Fibroblast of the aortic adventitia (primary cell): ENCODE measurements at regions not wholly inside any gene's neighbourhood (a gene's known extent, or its start where the extent isn't known, plus 50 kb on each side); places are given as distances from the start of the nearest gene placed in this dataset. TPM values are rescaled to one million over a fixed set of nuclear protein-coding genes. Genes with fewer than 3 reads are reported as not detected.

Source experiments
- DNase-seq: peaks from one replicate; pipeline ENCODE4 v3.0.0-alpha.2; 2010; ENCODE audit warnings: low read depth
- H3K4me3 ChIP-seq: 2 replicates; pipeline ENCODE4 v1.5.1; 2011; ENCODE audit warnings: low read depth, mild to moderate bottlenecking, control low read depth, low read length, moderate library complexity
- CTCF ChIP-seq: IDR thresholded peaks from 2 replicates; pipeline ENCODE4 v1.5.1; 2011; ENCODE audit warnings: mild to moderate bottlenecking, low read length, control low read depth, inconsistent platforms; ENCODE audit not compliant: insufficient read depth
- small RNA-seq: library from RNA; depleted of rRNA; stranded (forward); fragments of <200 nt; gene quantifications from one replicate; pipeline ENCODE3, GENCODE V24; 2012

GRCh38 chr10:16361086-16361485 is 75.7 kb upstream of the PTER start:
- TF ChIP-seq CTCF: no peak
- no peak overlapping the region for H3K4me3 ChIP-seq
- DNase-seq: no peak

DNA sequence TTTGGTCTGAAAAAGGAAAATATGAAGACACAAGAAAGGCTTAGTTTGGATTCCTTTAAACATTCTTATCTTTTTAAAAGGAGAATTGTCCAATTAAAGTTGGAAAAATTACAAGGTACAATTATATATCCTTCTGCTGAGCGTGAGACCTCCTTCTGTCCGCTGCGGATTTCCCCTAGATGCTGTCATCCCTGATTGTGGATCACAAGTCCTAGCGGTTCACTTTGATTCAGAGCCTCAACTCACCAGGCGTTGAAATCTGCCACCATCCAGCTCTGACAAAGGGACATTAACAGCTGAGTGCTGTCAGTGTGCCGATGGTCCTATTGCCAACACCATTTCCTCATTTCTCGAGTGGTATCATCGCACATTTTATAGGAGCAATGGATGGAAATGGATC is 73.1 kb upstream of the PTER start:
- no peak overlapping the region for H3K4me3 ChIP-seq
- DNase-seq: no peak
- TF ChIP-seq CTCF: no peak

GRCh38 chr10:16367621-16368292 is 69.1 kb upstream of the PTER start:
- no peak overlapping the region for H3K4me3 ChIP-seq
- DNase-seq: no peak
- TF ChIP-seq CTCF: no peak

GRCh38 chr10:16381083-16381482 is 55.7 kb upstream of the PTER start:
- no peak for DNase-seq
- no peak overlapping the region for H3K4me3 ChIP-seq
- no peak for TF ChIP-seq CTCF

- no peak for DNase-seq
- no peak for TF ChIP-seq CTCF
- H3K4me3 ChIP-seq: no peak overlapping the region
These were observed 52.8 kb upstream of the PTER start for GRCh38 chr10:16384021-16384420.

DNA sequence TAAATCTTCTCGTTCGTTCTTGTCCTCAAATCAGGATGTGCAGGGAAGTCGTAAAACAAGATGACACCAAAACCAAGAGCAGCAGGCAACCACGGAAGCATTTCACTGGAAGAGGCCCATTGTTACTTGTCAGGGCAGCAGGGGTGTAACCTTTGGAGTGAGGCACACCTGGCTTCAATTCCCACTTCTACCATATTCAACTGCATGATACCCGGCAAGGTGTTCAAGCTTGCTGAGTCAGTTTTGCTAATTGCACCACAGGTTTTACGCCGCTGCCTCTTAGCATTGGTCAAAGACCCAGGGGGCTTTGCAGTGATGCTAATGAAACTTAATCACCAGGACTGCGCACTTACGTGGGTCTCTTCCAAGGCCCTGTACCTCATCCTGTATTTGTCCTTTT is 50.0 kb upstream of the PTER start:
- no peak for DNase-seq
- no peak for TF ChIP-seq CTCF
- no peak overlapping the region for H3K4me3 ChIP-seq

Small RNA genes in the stretch of these regions (small RNA-seq; reads per million reads assigned to genes)
- not detected for gene RF00322
- gene RNU6-1075P: not detected
